ENCODE measurements at regions not wholly inside any gene's neighbourhood (a gene's known extent, or its start where the extent isn't known, plus 50 kb on each side); places are given as distances from the start of the nearest gene placed in this dataset.

GRCh38 chr6:167565388-167565787 lies 240.5 kb downstream of the TTLL2 start:
- H3K36me3 ChIP-seq = no peaks in the 10 kb centered on the region
- DNase-seq = no peak
- H3K9me3 ChIP-seq = no peaks in the 10 kb centered on the region
- no peak overlapping the region for H3K4me3 ChIP-seq
- peaks cover 0 to 12% (median 7%) of the 10 kb centered on the region in 4 donors for H3K4me1 ChIP-seq
- intact Hi-C loops (cut with DNase I; ENCODE audit: low total_unique reads) = no loop called here
- no peak overlapping the region for H3K27ac ChIP-seq
- TF ChIP-seq CTCF (IDR thresholded peaks at IDR 0.05) = no peak
- H3K27me3 ChIP-seq = no peaks in the 10 kb centered on the region

DNA sequence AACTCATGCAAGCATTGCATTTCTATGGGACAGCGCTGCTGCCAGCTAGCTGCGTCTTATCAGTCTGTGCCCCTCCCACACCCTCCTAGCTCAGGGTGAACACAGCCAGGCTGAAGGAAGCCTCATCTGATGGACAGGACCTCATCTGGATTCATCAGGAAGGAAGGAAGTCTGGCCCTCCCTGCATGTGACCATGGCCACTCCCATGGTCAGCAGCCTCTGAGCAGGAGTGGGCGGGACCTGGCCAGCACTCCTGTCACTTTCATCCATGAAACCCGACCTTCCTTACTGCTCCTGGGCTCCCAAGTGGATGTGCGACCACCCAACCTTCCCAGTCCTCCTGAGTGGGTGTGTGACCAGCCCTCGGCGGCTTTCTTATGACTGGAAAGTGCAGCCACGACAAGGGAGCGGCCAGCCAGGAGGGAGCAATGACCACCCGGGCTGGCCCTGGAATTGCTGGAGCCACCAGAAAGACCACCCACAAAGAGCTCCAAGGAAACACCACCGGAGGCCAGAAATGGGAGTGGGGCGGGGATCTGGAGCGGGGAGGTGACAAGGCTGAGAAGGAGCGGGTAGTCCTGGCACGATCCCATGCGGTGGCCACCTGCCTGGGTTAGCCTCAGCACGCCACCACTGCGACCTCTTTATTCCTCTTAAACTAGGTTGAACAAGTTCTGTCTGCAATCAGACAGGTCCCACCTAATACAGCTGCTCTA lies 241.2 kb downstream of the TTLL2 start:
- DNase-seq = peak in 1 of 2 donors; percentile 61
- intact Hi-C loops (cut with DNase I; ENCODE audit: low total_unique reads) = no loop called here
- H3K9me3 ChIP-seq = no peaks in the 10 kb centered on the region
- no peaks in the 10 kb centered on the region for H3K27me3 ChIP-seq
- H3K36me3 ChIP-seq = no peaks in the 10 kb centered on the region
- TF ChIP-seq CTCF (IDR thresholded peaks at IDR 0.05) = no peak
- H3K27ac ChIP-seq = no peak overlapping the region
- H3K4me1 ChIP-seq = peaks cover 0 to 12% (median 7%) of the 10 kb centered on the region in 4 donors
- no peak overlapping the region for H3K4me3 ChIP-seq

DNA sequence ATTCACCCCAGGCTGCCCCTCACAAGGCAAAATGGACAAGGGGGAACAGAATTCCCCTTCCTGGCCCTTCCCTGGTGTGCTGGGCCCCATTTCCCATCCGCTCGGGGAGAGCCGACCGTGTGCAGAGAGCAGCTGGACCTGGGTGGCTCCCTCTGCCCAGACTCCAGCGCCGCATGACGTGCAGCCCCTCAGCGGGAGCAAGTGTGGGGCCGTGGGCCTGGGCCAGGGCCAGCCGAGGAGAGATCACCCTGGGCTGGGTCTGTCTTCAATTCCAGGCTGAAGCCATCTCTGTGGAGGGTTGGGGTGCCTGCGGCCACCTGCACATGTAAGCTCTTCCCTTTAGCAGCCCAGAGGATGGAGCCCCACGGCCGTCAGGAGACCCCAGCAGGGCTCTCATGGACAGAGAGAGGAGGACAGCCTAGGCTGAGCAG lies 241.8 kb downstream of the TTLL2 start:
- Histone ChIP-seq H3K4me3 (no peak overlapping the region), H3K9me3 (no peaks in the 10 kb centered on the region), H3K4me1 (peaks cover 0 to 12% (median 7%) of the 10 kb centered on the region in 4 donors), H3K36me3 (no peaks in the 10 kb centered on the region), H3K27me3 (no peaks in the 10 kb centered on the region), H3K27ac (no peak overlapping the region)
- TF ChIP-seq CTCF (IDR thresholded peaks at IDR 0.05) = no peak
- intact Hi-C loops (cut with DNase I; ENCODE audit: low total_unique reads) = no loop called here
- no peak for DNase-seq

DNA sequence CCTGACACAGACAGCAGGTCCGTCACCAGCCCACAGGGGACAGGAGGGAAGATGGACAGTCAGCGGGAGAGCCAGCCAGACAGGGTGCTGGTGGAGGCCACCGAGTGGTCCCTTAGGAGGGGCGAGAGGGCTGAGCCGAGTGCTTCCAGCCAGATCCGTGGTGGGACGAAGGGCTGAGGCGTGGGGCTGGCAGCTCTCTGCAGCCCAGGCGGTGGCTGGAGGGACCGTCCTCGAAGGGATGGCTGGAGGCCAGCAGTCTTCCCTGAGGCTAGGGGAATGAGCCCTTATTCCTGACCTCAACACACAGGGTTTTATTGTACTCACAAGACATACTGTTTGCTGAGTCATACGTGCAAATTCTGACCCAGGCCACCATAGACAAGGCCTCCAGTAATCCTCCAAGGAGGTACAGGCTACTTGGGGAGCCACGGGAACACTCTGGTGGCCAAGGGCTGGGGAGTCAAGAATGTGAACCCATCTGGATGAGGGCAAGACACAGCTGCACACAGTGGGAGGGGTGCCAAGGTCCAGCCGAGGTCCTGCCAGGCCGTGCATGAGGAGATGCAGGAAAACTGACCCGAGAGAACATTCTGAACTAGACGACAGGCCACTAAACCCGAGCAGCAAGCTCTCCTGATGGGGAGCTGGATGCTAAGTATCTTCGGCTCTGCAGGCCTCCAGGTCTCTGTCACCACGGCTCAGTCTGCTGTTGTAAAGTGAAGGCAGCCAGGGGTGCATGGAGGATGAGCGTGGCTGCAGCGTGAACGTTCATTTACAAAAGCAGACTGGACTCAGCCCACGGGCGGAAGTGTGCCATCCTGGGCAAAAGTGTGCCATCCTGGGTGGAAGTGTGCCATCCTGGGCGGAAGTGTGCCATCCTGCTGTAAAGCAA lies 242.5 kb downstream of the TTLL2 start:
- DNase-seq = no peak
- TF ChIP-seq CTCF (IDR thresholded peaks at IDR 0.05) = no peak
- no peaks in the 10 kb centered on the region for H3K27me3 ChIP-seq
- H3K4me3 ChIP-seq = no peak overlapping the region
- H3K9me3 ChIP-seq = no peaks in the 10 kb centered on the region
- intact Hi-C loops (cut with DNase I; ENCODE audit: low total_unique reads) = no loop called here
- H3K36me3 ChIP-seq = no peaks in the 10 kb centered on the region
- H3K4me1 ChIP-seq = peaks cover 0 to 12% (median 8%) of the 10 kb centered on the region in 4 donors
- H3K27ac ChIP-seq = no peak overlapping the region

GRCh38 chr6:167568407-167569024 lies 243.6 kb downstream of the TTLL2 start:
- H3K27me3 ChIP-seq = no peaks in the 10 kb centered on the region
- no peak for TF ChIP-seq CTCF (IDR thresholded peaks at IDR 0.05)
- intact Hi-C loops (cut with DNase I; ENCODE audit: low total_unique reads) = no loop called here
- H3K4me1 ChIP-seq = peaks cover 0 to 23% (median 18%) of the 10 kb centered on the region in 4 donors
- H3K9me3 ChIP-seq = no peaks in the 10 kb centered on the region
- DNase-seq = no peak
- no peak overlapping the region for H3K27ac ChIP-seq
- no peaks in the 10 kb centered on the region for H3K36me3 ChIP-seq
- H3K4me3 ChIP-seq = no peak overlapping the region
